GM12872 (cell line): ENCODE measurements at regions not wholly inside any gene's neighbourhood (a gene's known extent, or its start where the extent isn't known, plus 50 kb on each side); places are given as distances from the start of the nearest gene placed in this dataset.

Experiments
- TF ChIP-seq, protein P1 (sequence below): IDR thresholded peaks from 3 replicates; pipeline ENCODE4 v1.5.1; 2011; ENCODE audit warnings: low read depth, mild to moderate bottlenecking, low read length, moderate library complexity; ENCODE audit not compliant: insufficient read depth

DNA sequence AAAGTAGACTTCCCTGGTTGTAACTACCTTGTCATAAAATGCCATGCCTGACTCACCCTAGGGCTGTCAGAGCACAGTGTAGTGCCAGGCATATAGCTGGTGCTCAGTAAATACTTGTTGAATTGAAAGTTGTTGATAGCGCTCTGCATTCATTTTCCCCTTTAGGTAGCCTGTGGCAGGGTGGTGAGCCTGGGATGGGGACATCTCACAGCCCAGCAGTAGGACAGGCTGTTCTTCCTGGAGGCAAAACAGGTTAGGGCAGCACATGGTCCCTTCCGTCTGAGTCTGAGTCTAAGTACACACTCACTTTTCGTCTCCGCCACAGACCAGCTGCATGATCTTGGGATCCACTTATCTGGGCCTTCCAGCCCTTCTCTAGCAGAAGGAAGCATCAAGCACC lies 401.9 kb downstream of the ZSWIM6 start:
- TF ChIP-seq, protein P1, sequence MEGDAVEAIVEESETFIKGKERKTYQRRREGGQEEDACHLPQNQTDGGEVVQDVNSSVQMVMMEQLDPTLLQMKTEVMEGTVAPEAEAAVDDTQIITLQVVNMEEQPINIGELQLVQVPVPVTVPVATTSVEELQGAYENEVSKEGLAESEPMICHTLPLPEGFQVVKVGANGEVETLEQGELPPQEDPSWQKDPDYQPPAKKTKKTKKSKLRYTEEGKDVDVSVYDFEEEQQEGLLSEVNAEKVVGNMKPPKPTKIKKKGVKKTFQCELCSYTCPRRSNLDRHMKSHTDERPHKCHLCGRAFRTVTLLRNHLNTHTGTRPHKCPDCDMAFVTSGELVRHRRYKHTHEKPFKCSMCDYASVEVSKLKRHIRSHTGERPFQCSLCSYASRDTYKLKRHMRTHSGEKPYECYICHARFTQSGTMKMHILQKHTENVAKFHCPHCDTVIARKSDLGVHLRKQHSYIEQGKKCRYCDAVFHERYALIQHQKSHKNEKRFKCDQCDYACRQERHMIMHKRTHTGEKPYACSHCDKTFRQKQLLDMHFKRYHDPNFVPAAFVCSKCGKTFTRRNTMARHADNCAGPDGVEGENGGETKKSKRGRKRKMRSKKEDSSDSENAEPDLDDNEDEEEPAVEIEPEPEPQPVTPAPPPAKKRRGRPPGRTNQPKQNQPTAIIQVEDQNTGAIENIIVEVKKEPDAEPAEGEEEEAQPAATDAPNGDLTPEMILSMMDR, result no peak

DNA sequence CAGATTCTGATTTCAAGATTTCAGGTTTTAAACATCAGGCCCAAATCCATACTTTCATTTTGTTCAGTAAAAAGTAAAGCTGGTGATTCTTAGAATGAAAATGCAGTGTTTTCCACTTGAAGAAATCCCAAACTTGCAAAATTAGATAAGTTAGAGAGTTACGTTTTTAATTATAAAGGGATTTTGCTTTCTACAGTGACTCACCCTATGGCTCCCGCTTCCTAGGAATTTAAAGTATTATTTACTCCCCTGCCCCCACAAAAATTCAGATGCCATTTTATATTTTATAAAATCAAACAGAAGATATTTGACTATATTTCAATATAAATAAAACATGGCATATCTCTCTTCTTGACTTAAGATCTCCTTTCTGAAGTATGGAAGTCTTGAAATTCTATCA lies 402.9 kb downstream of the ZSWIM6 start:
- TF ChIP-seq, protein P1, result no peak

DNA sequence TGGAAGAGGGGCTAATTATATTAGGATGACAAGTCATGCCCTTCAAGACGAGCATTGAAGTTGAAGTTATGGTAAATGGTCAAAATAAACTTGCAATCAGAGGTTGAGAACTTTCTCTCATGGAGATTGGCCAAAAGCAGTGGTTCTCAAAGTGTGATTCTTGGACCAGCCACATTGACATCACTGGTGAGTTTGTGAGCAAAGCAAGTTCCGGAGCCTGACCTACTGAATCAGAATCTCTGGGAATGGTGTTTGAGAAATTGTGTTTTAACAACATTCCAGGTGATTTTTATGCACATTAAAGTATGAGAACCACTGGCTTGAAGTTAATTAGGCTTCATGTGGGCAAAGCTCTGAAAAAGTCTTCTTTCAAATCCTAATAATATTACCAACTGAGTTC lies 403.5 kb downstream of the ZSWIM6 start:
- TF ChIP-seq, protein P1, result no peak

DNA sequence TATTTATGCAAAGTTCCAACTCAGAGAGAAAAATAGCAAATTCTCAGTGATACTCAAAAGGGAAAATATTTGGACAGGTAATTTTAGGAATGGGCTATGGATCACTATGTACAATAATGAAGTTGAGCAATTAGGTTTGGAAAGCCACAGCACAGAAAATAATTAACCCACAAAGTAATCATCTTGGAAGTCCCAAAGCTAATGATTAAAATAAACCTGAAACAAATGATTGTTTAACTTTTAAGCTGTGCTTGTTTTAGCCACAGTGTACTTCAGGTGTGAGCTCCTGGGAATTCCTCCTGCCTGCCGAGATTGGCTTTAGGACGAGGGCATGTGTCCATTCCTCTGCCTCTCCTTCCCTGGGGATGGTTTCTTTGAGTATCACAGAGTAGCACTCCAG lies 403.9 kb downstream of the ZSWIM6 start:
- TF ChIP-seq, protein P1, result no peak

DNA sequence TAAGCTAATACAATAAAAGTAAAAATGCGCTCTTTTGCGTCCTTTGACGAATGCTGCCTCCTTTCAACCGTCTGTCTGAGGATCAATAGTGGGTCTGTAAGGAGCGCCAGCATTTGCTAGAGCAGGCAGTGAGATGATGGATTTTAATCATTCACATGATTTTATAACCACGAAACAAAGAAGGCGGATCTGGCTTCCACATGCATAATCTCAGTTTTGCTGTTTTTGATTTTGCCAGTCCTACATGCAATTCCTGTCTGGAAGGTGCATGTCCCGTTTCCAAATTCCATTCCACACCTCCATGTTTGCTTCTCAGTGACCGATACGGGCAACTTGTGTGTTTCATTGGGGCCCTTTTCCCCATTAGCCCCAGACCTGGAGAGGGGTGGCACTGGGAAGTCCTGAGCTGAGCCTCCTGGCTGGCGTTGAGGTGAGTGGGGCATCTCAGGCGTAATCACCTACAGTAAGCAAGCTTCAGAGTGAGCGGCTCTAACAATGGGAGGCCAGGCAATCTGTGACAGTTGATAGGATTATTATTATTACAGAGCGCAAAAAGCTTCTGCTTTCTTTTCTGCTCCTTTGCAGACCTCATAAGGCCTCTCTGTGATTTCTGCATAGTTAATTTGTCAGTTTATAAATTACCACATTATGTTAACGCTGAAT lies 405.4 kb downstream of the ZSWIM6 start:
- TF ChIP-seq, protein P1, result no peak

DNA sequence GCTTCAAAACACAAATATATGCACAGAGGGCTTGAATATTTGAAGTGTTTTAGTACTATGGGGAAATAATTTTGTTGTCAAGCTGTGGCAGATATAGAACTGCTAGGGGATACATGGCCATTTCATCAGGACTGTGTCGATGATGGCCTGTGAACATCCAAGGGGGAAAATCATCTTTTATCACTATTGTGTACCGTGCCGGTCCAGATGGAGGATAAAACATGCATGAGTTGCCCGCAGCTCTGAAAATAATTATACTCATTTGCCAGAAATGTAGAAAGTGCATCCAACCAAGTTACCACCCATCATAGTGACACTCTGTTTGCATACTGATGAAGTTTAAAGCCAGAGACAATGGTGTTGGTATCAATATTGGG lies 405.9 kb downstream of the ZSWIM6 start:
- TF ChIP-seq, protein P1, result no peak

DNA sequence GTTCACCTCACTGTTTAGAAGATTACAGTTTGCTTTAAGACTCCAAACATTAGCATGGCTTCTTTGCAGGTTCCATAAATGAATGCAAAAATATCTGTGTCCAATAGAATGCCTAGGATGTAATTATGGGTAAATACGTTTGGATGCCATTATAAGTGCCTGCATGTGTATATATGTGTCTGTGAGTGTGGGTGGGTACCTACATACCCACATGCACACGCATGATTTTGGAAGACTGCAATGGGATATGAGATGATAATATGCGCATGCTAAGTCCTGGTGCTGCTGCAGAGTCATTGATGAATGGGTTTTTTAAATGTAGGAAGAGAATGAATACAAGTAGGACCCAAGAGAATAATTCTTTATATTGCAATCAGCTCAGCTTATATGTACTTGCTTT lies 406.4 kb downstream of the ZSWIM6 start:
- TF ChIP-seq, protein P1, result no peak
